ENCODE measurements at regions not wholly inside any gene's neighbourhood (a gene's known extent, or its start where the extent isn't known, plus 50 kb on each side); places are given as distances from the start of the nearest gene placed in this dataset.

- DNase-seq (ENCODE audit: low read depth, low spot score): no peak
Measured at GRCh38 chr1:63198871-63199394, 123.4 kb upstream of the FOXD3 start.

GRCh38 chr1:63199706-63200335 is 122.5 kb upstream of the FOXD3 start:
- DNase-seq (ENCODE audit: low read depth, low spot score): no peak

DNA sequence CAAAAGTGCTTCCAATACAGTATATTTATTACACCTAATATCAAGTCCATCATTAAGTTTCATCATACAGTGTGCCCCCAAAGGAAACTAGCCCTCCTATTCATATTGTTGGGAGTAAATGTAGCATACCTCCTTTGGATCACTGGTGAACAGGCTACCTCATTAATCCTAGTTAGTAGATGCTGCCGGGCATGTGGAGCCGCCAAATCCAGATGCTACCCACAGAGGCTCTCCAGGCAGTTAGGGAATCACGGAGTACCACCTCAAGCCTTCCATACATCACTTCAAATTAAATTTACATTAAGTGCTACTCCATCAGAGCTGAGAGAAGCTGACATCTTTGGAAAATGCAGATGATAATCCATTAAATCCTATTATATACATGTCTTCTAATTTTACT is 121.7 kb upstream of the FOXD3 start:
- DNase-seq (ENCODE audit: low read depth, low spot score): no peak

- DNase-seq (ENCODE audit: low read depth, low spot score): no peak
Measured at GRCh38 chr1:63203641-63204040, 118.7 kb upstream of the FOXD3 start.

GRCh38 chr1:63205776-63206175 is 116.6 kb upstream of the FOXD3 start:
- no peak for DNase-seq (ENCODE audit: low read depth, low spot score)

DNA sequence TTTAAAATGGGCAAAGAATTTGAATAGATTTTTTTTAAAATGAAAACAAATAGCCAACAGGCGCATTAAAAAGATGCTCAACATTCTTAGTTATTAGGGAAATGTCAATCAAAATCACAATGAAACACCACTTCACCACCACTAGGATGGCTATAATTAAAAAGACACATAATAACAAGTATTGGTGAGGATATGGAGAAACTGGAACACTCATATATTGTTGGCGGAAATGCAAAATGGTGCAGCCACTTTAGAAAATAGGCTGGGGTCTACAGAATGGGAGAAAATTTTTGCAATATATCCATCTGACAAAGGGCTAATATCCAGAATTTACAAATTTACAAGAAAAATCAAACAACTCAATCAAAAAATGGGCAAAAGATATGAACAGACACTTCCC is 107.8 kb upstream of the FOXD3 start:
- DNase-seq (ENCODE audit: low read depth, low spot score): no peak

GRCh38 chr1:63223426-63223825 is 98.9 kb upstream of the FOXD3 start:
- DNase-seq (ENCODE audit: low read depth, low spot score): no peak

- DNase-seq (ENCODE audit: low read depth, low spot score): no peak
Measured at GRCh38 chr1:63230722-63231121, 91.6 kb upstream of the FOXD3 start.

DNA sequence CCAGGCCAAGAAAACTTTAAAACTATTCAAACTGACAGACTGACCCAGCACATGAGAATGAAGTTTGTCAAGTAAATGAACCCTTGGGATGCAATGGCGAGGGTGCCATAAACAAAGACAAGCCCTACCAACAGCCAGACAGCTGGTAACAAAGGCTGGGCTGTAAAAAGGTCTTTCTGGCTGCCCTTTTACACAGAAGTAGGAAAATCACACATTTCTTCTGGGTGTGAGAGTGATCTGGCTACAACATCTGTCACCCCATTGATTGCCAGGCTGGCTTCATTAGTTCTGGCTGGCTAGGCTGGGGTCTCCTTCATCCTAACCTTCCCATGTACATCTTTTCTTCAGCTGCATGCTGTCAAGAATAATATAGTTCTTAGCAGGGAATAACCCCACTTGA is 83.6 kb upstream of the FOXD3 start:
- DNase-seq (ENCODE audit: low read depth, low spot score): no peak

DNA sequence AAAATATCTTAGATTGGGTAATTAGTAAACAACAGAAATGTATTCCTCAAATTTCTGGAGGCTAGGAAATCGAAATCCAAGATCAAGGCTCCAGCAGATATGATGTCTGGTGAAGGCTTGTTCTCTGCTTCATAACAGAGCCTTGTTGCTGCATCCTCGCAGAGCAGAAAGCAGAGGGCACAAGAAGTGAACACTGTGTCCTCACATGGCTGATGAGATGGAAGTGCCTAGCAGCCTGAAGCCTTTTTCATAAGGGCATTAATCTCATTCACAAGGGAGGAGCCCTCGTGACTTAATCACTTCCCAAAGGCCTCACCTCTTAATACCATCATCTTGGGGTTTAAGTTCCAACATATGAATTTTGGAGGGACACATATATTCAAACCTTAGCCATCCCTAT is 77.2 kb upstream of the FOXD3 start:
- no peak for DNase-seq (ENCODE audit: low read depth, low spot score)

DNA sequence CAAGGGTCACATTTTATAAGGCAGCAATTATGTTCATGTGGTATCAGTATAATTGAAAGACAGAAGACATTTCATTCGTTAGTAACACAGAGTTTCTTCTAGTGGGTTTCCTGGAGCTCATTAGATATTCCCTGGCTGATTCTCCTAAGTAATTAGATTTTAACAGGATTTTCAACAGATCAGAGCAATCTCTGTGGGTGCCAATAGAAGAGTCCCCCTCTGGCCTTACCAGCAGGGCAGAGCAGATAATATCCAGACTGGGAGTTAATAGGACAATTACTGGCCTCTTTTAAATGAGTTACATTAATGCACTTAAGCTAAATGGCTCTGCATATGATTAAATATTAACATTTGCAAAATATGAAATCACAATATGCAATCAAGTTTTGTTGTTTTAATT is 74.2 kb upstream of the FOXD3 start:
- no peak for DNase-seq (ENCODE audit: low read depth, low spot score)

GRCh38 chr1:63255153-63255552 is 67.2 kb upstream of the FOXD3 start:
- DNase-seq (ENCODE audit: low read depth, low spot score): no peak

DNA sequence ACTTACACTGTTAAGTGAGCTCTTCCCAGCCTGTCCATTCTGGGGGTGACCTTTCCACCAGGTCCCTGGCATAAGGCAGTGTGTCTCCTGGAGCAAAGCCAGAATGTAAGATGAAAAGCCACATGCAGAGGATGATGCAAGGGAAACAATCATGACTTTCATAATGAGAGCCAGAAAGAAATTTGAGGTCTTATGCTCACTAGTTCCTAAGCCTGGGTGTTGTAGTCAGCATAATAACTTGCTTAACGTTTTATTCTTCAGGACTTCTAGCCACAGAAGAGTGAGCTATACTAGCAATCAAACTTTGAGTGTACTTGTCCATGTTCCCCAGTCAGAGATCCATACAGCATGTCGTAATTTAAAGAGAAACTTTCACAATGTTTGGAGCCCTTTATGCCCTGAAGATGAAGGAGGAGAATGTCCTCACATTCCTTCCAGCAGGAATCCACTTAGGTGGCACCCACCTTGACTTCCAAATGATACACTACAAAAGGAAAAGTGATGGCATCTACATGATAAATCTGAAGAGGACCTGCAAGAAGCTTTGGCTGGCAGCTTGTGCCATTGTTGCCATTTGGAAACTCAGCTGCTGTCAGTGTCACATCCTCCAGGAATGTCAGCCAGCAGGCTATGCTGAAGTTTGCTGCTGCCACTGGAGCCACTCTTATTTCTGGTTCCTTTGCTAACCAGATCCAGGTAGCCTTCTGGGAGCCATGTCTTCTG is 60.5 kb upstream of the FOXD3 start:
- no peak for DNase-seq (ENCODE audit: low read depth, low spot score)

DNA sequence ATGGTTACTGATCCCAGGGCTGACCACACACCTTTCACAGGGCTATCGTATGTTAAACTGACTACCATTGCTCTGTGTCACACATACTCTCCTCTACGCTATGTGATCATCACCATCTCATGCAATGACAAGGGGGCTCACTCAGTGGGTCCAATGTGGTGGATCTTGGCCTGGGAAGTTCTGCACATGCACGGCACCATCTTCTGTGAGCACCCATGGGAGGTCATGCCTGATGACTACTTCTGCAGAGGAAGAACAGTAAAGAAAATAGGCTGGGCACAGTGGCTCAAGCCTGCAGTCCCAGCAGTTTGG is 60.0 kb upstream of the FOXD3 start:
- no peak for DNase-seq (ENCODE audit: low read depth, low spot score)

DNA sequence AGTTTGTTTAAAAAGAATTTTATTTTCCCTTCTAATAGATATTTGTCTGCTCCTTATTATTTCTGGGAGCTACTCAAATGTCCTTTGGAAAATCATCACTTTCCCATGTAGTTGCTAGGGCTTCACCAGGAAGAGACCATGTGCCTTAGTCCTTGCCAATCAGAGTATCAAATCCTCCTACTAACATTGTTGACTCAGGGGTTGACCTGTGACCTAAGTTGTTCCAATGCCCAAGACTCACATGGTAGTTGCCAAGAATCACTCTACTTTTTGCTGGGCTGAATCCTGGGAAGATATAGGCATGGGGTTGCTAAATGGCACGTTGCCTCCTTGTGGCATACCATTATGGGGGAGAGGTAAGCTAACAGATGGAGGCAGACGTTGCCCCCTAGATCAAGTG is 58.2 kb upstream of the FOXD3 start:
- DNase-seq (ENCODE audit: low read depth, low spot score): no peak

DNA sequence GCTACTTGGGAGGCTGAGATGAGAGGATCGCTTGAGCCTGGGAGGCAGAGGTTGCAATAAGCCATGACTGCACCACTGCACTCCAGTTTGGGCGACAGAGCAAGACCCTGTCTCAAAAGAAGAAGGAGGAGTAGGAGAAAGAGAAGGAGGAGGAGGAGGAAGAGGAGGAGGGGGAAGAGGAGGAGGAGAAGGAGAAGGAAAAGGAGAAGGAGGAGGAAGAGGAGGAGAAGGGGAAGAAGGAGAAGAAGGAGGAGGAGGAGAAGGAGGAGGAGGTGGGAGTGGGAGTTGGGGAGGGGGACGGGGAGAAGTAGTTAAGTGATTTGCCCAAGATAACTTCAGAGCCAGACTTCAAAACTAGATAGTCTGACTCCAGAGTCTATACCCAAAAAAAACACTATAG is 55.5 kb upstream of the FOXD3 start:
- DNase-seq (ENCODE audit: low read depth, low spot score): no peak

- DNase-seq (ENCODE audit: low read depth, low spot score): no peak
Measured at GRCh38 chr1:63268876-63269275, 53.5 kb upstream of the FOXD3 start.

DNA sequence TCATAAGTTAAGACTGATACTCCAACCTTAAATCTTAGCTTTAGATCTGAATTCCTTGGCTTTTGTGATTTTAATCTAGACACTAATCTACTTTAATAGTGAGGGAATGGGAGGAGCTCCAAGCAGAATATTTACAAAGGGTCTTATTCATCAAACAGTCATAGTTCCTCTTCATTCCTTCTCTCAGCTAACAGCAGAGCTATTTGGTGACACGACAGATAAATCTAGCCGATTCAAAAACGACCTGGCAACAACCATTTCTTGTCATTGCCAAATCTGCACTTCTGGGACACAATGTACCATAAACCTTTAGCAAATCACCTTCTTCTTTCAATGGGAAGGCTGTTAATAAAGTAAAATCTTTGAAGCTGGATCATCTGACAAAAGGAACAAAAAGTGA is 52.8 kb upstream of the FOXD3 start:
- DNase-seq (ENCODE audit: low read depth, low spot score): no peak

Measured in iPS DF 19.7 (cell line).